Stimulated activated CD4-positive, alpha-beta T cell treated with anti-CD3 and anti-CD28 coated beads, Interleukin-2, amount 100 ng/mL, for 24 hours (primary cell): ENCODE measurements at regions not wholly inside any gene's neighbourhood (a gene's known extent, or its start where the extent isn't known, plus 50 kb on each side); places are given as distances from the start of the nearest gene placed in this dataset.

ENCODE experiments used
- DNase-seq, 2 donors: peaks; one replicate each; pipeline ENCODE4 v3.0.0-alpha.2; 2020

GRCh38 chr3:76550522-76551201, 489.2 kb upstream of the ROBO2 start:
- no peak for DNase-seq

- DNase-seq, result no peak
Measured at GRCh38 chr3:76551739-76552138, 488.2 kb upstream of the ROBO2 start.

- DNase-seq, result no peak
Measured at GRCh38 chr3:76552653-76553052, 487.2 kb upstream of the ROBO2 start.

GRCh38 chr3:76554707-76555106, 485.2 kb upstream of the ROBO2 start:
- DNase-seq, result no peak

- no peak for DNase-seq
Measured at GRCh38 chr3:76561494-76562236, 478.2 kb upstream of the ROBO2 start.

GRCh38 chr3:76565496-76566210, 474.2 kb upstream of the ROBO2 start:
- DNase-seq, result no peak

GRCh38 chr3:76566211-76566534, 473.7 kb upstream of the ROBO2 start:
- no peak for DNase-seq

- DNase-seq, result no peak
Measured at GRCh38 chr3:76566904-76567303, 473.0 kb upstream of the ROBO2 start.

GRCh38 chr3:76570436-76571057, 469.4 kb upstream of the ROBO2 start:
- no peak for DNase-seq

GRCh38 chr3:76576201-76576600, 463.7 kb upstream of the ROBO2 start:
- no peak for DNase-seq

GRCh38 chr3:76582098-76582497, 457.8 kb upstream of the ROBO2 start:
- no peak for DNase-seq

- no peak for DNase-seq
Measured at GRCh38 chr3:76582632-76583378, 457.1 kb upstream of the ROBO2 start.

GRCh38 chr3:76585794-76586392, 454.0 kb upstream of the ROBO2 start:
- no peak for DNase-seq

GRCh38 chr3:76586471-76586870, 453.4 kb upstream of the ROBO2 start:
- no peak for DNase-seq

GRCh38 chr3:76610150-76610549, 429.7 kb upstream of the ROBO2 start:
- no peak for DNase-seq

GRCh38 chr3:76615719-76616118, 424.2 kb upstream of the ROBO2 start:
- no peak for DNase-seq

GRCh38 chr3:76624164-76624563, 415.7 kb upstream of the ROBO2 start:
- DNase-seq, result no peak

- no peak for DNase-seq
Measured at GRCh38 chr3:76627236-76627635, 412.7 kb upstream of the ROBO2 start.

GRCh38 chr3:76631251-76631650, 408.6 kb upstream of the ROBO2 start:
- no peak for DNase-seq

GRCh38 chr3:76638006-76638405, 401.9 kb upstream of the ROBO2 start:
- no peak for DNase-seq

- no peak for DNase-seq
Measured at GRCh38 chr3:76643623-76644304, 396.1 kb upstream of the ROBO2 start.

- DNase-seq, result no peak
Measured at GRCh38 chr3:76644305-76644675, 395.6 kb upstream of the ROBO2 start.
